ENCODE measurements at regions not wholly inside any gene's neighbourhood (a gene's known extent, or its start where the extent isn't known, plus 50 kb on each side); places are given as distances from the start of the nearest gene placed in this dataset.
A peak's percentile ranks its signal among the peaks of the same experiment; 100 is the strongest.

DNA sequence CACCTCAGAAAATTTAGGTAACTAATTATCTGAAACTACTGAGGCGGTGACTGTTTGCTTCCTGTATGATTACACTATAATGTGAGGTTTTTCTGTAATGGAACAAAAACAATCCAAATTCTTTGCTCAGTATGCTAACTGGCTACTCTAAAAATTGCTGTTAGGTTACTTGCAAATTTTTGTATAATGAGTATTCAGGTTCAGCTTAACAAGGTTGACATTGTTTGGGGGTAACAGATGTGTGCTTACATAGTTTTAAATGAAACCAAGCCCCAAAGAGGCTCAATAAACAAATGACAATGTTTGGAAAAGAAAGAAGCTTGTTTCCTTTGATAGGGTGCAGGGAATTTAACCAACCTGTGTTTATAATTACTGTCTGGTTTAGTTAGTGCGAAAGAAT is 414.5 kb upstream of the MDFIC2 start:
- H3K9me3 ChIP-seq = no peaks in the 10 kb centered on the region
- H3K4me1 ChIP-seq (replicated peaks) = no peaks in the 10 kb centered on the region
- H3K36me3 ChIP-seq = no peaks in the 10 kb centered on the region
- no peak overlapping the region for H3K27ac ChIP-seq
- no peak overlapping the region for H3K4me3 ChIP-seq
- WGBS = 83% methylated on average over 2 of the region's 2 CpGs
- no peak for TF ChIP-seq POLR2AphosphoS5 (IDR thresholded peaks at IDR 0.05)
- TF ChIP-seq POLR2A (IDR thresholded peaks at IDR 0.05) = no peak
- TF ChIP-seq, protein P1, sequence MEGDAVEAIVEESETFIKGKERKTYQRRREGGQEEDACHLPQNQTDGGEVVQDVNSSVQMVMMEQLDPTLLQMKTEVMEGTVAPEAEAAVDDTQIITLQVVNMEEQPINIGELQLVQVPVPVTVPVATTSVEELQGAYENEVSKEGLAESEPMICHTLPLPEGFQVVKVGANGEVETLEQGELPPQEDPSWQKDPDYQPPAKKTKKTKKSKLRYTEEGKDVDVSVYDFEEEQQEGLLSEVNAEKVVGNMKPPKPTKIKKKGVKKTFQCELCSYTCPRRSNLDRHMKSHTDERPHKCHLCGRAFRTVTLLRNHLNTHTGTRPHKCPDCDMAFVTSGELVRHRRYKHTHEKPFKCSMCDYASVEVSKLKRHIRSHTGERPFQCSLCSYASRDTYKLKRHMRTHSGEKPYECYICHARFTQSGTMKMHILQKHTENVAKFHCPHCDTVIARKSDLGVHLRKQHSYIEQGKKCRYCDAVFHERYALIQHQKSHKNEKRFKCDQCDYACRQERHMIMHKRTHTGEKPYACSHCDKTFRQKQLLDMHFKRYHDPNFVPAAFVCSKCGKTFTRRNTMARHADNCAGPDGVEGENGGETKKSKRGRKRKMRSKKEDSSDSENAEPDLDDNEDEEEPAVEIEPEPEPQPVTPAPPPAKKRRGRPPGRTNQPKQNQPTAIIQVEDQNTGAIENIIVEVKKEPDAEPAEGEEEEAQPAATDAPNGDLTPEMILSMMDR (IDR thresholded peaks at IDR 0.05) = no peak
- no peaks in the 10 kb centered on the region for H3K27me3 ChIP-seq (replicated peaks; ENCODE audit: insufficient read depth)
- no peak for DNase-seq (ENCODE audit: low spot score)
- intact Hi-C loops (cut with DNase I) = no loop called here

DNA sequence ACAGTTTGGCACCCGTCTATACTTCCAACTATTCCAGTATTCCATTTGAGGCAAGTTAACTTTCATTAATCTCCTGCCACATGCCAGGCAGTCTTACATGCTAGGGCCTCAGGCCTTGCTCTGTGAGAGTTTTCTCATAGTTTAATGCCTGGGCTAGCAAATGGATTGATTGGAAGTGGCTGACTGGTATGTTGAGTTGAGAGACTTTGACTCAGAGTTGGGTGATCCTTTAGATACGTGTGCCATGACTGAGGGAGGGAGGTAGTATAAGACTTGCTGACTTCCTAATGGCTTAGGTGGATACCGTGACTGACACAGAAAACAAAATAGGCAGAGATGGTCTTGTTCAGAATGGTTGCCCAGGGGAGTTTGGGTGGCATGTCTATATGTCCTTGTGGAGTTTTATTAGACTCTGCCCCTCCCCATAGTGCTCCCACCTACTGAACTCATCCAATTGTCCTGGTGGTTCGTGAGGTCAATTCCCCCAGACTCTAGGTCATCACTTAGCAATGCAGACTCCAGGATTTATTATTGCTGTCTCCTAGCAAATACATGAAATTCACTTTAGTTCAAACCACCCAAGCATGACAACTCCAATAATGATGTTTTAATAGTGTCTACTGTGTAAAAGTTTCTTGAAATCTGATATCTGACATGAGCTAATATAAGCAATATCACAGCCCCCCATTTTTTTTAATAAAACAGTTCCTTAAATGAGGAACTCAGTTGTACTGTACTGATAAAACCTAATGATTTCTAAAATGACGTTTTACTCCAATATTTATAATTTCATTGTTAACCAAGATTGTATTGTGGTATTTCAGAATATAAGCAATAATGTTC is 413.9 kb upstream of the MDFIC2 start:
- H3K36me3 ChIP-seq = no peaks in the 10 kb centered on the region
- WGBS = 86% methylated on average over 5 of the region's 5 CpGs

DNA sequence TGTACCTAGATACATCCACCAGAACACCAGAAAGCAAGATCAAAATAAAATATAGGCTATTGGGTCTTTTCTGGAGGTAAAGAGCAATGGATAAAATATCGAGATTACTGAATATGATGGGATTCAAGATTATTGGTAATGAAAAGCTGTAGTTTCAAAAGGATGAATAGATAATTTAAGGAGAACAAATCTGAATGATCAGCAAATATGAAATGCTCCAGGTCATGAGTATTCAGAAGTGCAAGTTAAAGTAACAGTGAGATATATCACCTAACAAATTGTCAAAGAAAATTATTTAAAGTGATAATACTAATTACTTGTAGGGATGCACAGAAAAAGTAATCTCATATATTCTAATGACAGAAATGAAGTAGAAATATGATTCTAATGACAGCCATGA is 409.6 kb upstream of the MDFIC2 start:
- no peak for TF ChIP-seq POLR2A (IDR thresholded peaks at IDR 0.05)
- no peak for TF ChIP-seq POLR2AphosphoS5 (IDR thresholded peaks at IDR 0.05)
- TF ChIP-seq, protein P1 (IDR thresholded peaks at IDR 0.05) = no peak
- intact Hi-C loops (cut with DNase I) = loop anchor here (5.0 kb wide), 1 partner anchor 940 kb away; no protein-coding TSS in a partner anchor
- WGBS = 97% methylated on average over 1 of the region's 1 CpG

More for the DNA sequence above, 413.9 kb upstream of the MDFIC2 start:
- H3K4me3 ChIP-seq = no peak overlapping the region
- no peaks in the 10 kb centered on the region for H3K4me1 ChIP-seq (replicated peaks)
- DNase-seq (ENCODE audit: low spot score) = no peak
- TF ChIP-seq POLR2AphosphoS5 (IDR thresholded peaks at IDR 0.05) (no peak), POLR2A (IDR thresholded peaks at IDR 0.05) (no peak)
- TF ChIP-seq, protein P1 (IDR thresholded peaks at IDR 0.05) = no peak
- no peaks in the 10 kb centered on the region for H3K27me3 ChIP-seq (replicated peaks; ENCODE audit: insufficient read depth)
- intact Hi-C loops (cut with DNase I) = no loop called here
- no peaks in the 10 kb centered on the region for H3K9me3 ChIP-seq
- H3K27ac ChIP-seq = no peak overlapping the region

DNA sequence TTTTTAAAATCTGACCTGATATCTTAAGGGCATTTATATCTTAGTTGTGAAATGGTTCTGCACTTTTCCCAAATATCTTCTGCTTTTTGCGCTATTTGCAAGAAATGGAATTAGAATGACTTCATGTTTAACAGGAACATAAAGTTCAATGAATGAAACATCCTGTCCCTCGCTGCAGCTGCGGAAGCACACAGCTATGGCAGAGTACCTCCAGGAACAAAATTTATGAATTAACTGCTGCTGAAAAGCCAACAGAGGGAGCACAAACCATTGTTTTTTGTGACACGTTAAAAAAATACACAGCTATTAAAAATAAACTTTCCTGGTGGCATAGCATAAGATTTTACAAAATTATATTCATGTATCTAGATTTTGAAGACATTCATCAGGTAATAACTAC is 404.4 kb upstream of the MDFIC2 start:
- TF ChIP-seq POLR2A (IDR thresholded peaks at IDR 0.05) (no peak), POLR2AphosphoS5 (IDR thresholded peaks at IDR 0.05) (peak; percentile 40)
- TF ChIP-seq, protein P1 (IDR thresholded peaks at IDR 0.05) = peak in 3 of 4 experiments; percentile 45 to 70 (median 53)
- Histone ChIP-seq H3K9me3 (no peaks in the 10 kb centered on the region), H3K36me3 (no peaks in the 10 kb centered on the region), H3K4me1 (replicated peaks) (no peaks in the 10 kb centered on the region), H3K27me3 (replicated peaks; ENCODE audit: insufficient read depth) (no peaks in the 10 kb centered on the region), H3K4me3 (no peak overlapping the region), H3K27ac (no peak overlapping the region)
- DNase-seq (ENCODE audit: low spot score) = peak; percentile 25
- intact Hi-C loops (cut with DNase I) = loop anchor here (5.0 kb wide), 3 partner anchors 350 to 870 kb away; no protein-coding TSS in a partner anchor
- WGBS = 6% methylated on average over 4 of the region's 4 CpGs

More for the DNA sequence above, 409.6 kb upstream of the MDFIC2 start:
- Histone ChIP-seq H3K36me3 (no peaks in the 10 kb centered on the region), H3K4me3 (no peak overlapping the region), H3K4me1 (replicated peaks) (no peaks in the 10 kb centered on the region), H3K9me3 (no peaks in the 10 kb centered on the region), H3K27me3 (replicated peaks; ENCODE audit: insufficient read depth) (no peaks in the 10 kb centered on the region), H3K27ac (no peak overlapping the region)
- DNase-seq (ENCODE audit: low spot score) = no peak
